Endothelial cell of umbilical vein (primary cell): ENCODE measurements at regions not wholly inside any gene's neighbourhood (a gene's known extent, or its start where the extent isn't known, plus 50 kb on each side); places are given as distances from the start of the nearest gene placed in this dataset.

Experiments used
- BruUV-seq: library from RNA; stranded (reverse); fragments of 400-500 nt; replicated peaks from 2 replicates; lab custom pipeline; 2021; lab: Mats Ljungman, UMichigan
- CTCF ChIA-PET: fragments of 300-600, 350-600 bp; sonication (Branson Sonifier 250); formaldehyde crosslinking; loops from one replicate; lab custom pipeline; 2021; ENCODE audit warnings: antibody characterized with exemption, inconsistent platforms; lab: Charles Lee
- POLR2A ChIA-PET: fragments of 300-600, 350-600 bp; sonication (Branson Sonifier 250); formaldehyde crosslinking; loops from one replicate; lab custom pipeline; 2021; ENCODE audit warnings: antibody characterized with exemption, inconsistent platforms; lab: Charles Lee
- DNase-seq: peaks from one replicate; pipeline ENCODE4 v3.0.0-alpha.2; 2011; ENCODE audit warnings: low read depth, low spot score
- FAIRE-seq: peaks from 2 replicates; lab custom pipeline; 2011; peaks lifted over from hg19 to GRCh38; lab: Jason Lieb, UNC
- H2AFZ ChIP-seq: 2 replicates; pipeline ENCODE4 v1.6.0; 2012; ENCODE audit warnings: low read depth, low read length, control low read depth, inconsistent platforms
- H3K27ac ChIP-seq: 2 replicates; pipeline ENCODE4 v1.5.1; 2011; ENCODE audit warnings: low read depth, mild to moderate bottlenecking, control low read depth, low read length, moderate library complexity; ENCODE audit not compliant: insufficient read depth
- H3K27me3 ChIP-seq, 2 experiments: 2 replicates each; pipeline versions ENCODE4 v1.6.0 to v1.6.1; 2011; ENCODE audit warnings: low read length in 2 of 2, mixed read lengths in 1 of 2; ENCODE audit not compliant: control insufficient read depth in 2 of 2, insufficient read depth in 2 of 2
- H3K36me3 ChIP-seq, 2 experiments: 2 replicates in 1 of 2; 3 replicates in 1 of 2; pipeline ENCODE4 v1.5.1; 2011; ENCODE audit warnings: low read length in 2 of 2, mild to moderate bottlenecking in 1 of 2, moderate library complexity in 1 of 2; ENCODE audit not compliant: control insufficient read depth in 2 of 2, insufficient read depth in 2 of 2; ENCODE audit errors: extremely low read depth in 1 of 2
- H3K4me1 ChIP-seq: 3 replicates; pipeline ENCODE4 v1.5.1; 2011; ENCODE audit warnings: mild to moderate bottlenecking, low read length; ENCODE audit not compliant: control insufficient read depth, insufficient read depth; ENCODE audit errors: extremely low read depth
- H3K4me2 ChIP-seq: 2 replicates; pipeline ENCODE4 v1.6.1; 2011; ENCODE audit warnings: low read length, control low read depth, mixed read lengths; ENCODE audit not compliant: insufficient read depth
- H3K4me3 ChIP-seq, 3 experiments: fragments of 200-600 bp in 1 of 3; sonication (generic), shearing (Covaris generic) in 1 of 3; replicated peaks in 1 of 3; 2 replicates each; pipeline ENCODE4 v1.5.1; 2011 to 2016; ENCODE audit warnings: control low read depth in 3 of 3, low read length in 3 of 3, mild to moderate bottlenecking in 2 of 3, inconsistent platforms in 1 of 3, low read depth in 1 of 3, moderate library complexity in 1 of 3; ENCODE audit not compliant: insufficient read depth in 1 of 3
- H3K79me2 ChIP-seq: 2 replicates; pipeline ENCODE4 v1.6.0; 2012; ENCODE audit warnings: low read length, inconsistent platforms; ENCODE audit not compliant: control insufficient read depth, insufficient read depth
- H3K9ac ChIP-seq: replicated peaks from 2 replicates; pipeline ENCODE3; 2011; ENCODE audit warnings: low read length, control low read depth; ENCODE audit not compliant: insufficient read depth; ENCODE audit errors: extremely low read depth
- H3K9me1 ChIP-seq: replicated peaks from 3 replicates; pipeline ENCODE4 v1.6.0; 2011; ENCODE audit warnings: mild to moderate bottlenecking, low read length; ENCODE audit not compliant: control insufficient read depth, insufficient read depth; ENCODE audit errors: extremely low read depth
- H3K9me3 ChIP-seq: replicated peaks from 2 replicates; pipeline ENCODE4 v1.5.1; 2012; ENCODE audit warnings: low read length, inconsistent platforms; ENCODE audit not compliant: control insufficient read depth, insufficient read depth
- H4K20me1 ChIP-seq: replicated peaks from 2 replicates; pipeline ENCODE3; 2011; ENCODE audit warnings: mild to moderate bottlenecking, low read length; ENCODE audit not compliant: control insufficient read depth, insufficient read depth; ENCODE audit errors: extremely low read depth
- EZH2 ChIP-seq: IDR thresholded peaks from 2 replicates; pipeline ENCODE4 v1.6.1; 2012; ENCODE audit warnings: borderline replicate concordance, low read depth, mild to moderate bottlenecking, moderate library complexity, low read length, inconsistent platforms; ENCODE audit not compliant: severe bottlenecking
- FOS ChIP-seq: IDR thresholded peaks from 2 replicates; pipeline ENCODE4 v1.6.1; 2011; ENCODE audit warnings: mild to moderate bottlenecking, low read length, moderate library complexity, borderline replicate concordance; ENCODE audit not compliant: insufficient read depth
- JUN ChIP-seq: IDR thresholded peaks from 2 replicates; pipeline ENCODE4 v1.6.1; 2011; ENCODE audit warnings: borderline replicate concordance, low read depth; ENCODE audit not compliant: insufficient read length, insufficient read depth
- MYC ChIP-seq: IDR thresholded peaks from one replicate; pipeline ENCODE4 v1.6.1; 2011; ENCODE audit warnings: mild to moderate bottlenecking, low read depth, low read length
- POLR2A ChIP-seq: IDR thresholded peaks from 2 replicates; pipeline ENCODE4 v1.6.1; 2012; ENCODE audit warnings: low read depth, mild to moderate bottlenecking, control low read depth, low read length
- POLR2AphosphoS5 ChIP-seq: IDR thresholded peaks from 2 replicates; pipeline ENCODE4 v1.6.1; 2012; ENCODE audit warnings: low read depth, mild to moderate bottlenecking, control low read depth, low read length, moderate library complexity; ENCODE audit not compliant: insufficient read depth
- dilution Hi-C: fragments of 300-500 bp; cut with MboI; formaldehyde crosslinking; loops from one replicate; pipeline ENCODE4 v1.15.0; 2019; ENCODE audit warnings: low sequenced_read_pairs; ENCODE audit not compliant: extremely low pct_ligation_motif_present
- intact Hi-C: fragments of 100-400 bp; cut with micrococcal nuclease; formaldehyde crosslinking; loops from one replicate; pipeline ENCODE4 v1.10.0; 2022
- TF ChIP-seq, protein P1 (sequence below): IDR thresholded peaks from 2 replicates; pipeline ENCODE4 v1.6.1; 2011; ENCODE audit not compliant: insufficient read depth, insufficient read length
- TF ChIP-seq, protein P2 (sequence below), 2 donors: IDR thresholded peaks; 1 replicate in 1 of 2; 2 replicates in 1 of 2; pipeline ENCODE4 v1.5.1; 2011; ENCODE audit warnings: low read length in 2 of 2, mild to moderate bottlenecking in 2 of 2, moderate library complexity in 2 of 2, control low read depth in 1 of 2, inconsistent platforms in 1 of 2, low read depth in 1 of 2; ENCODE audit not compliant: insufficient read depth in 1 of 2; ENCODE audit errors: extremely low read depth in 1 of 2

DNA sequence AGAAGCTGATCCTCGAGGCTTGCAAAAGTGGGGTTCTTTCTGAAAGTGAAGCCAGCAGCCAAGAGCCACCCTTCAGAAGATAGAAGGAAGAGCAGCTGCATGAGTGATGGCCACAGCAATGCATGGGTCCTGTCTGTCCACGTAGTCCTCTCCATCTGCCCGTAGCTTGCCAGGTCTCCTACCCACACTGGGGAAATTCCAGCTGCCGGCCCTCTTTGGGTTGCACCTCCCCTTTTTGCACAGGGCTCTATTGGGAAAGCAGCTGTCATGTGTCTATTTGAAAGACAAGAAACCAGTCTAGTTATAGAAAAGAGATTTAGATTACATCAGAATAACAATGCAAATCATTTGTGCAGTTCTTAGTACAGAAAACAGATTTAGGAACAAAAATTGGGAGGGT lies 204.4 kb downstream of the GIPC2 start:
- Histone ChIP-seq H4K20me1 (no peaks in the 10 kb centered on the region), H3K9ac (no peak overlapping the region), H3K27ac (no peak overlapping the region), H3K4me3 (no peak overlapping the region), H2AFZ (no peak overlapping the region), H3K79me2 (no peaks in the 10 kb centered on the region), H3K9me3 (no peaks in the 10 kb centered on the region), H3K27me3 (peaks cover 0 to 1% of the 10 kb centered on the region in 2 experiments), H3K4me1 (no peaks in the 10 kb centered on the region), H3K4me2 (no peak overlapping the region), H3K9me1 (no peaks in the 10 kb centered on the region), H3K36me3 (no peaks in the 10 kb centered on the region)
- FAIRE-seq (no peak), DNase-seq (no peak)
- dilution Hi-C loops (no loop called here), intact Hi-C loops (no loop called here)
- ChIA-PET POLR2A (no interaction called here), CTCF (interaction anchor here (0.7 to 1.0 kb wide), 3 partner anchors 17 to 83 kb away, joined by 3 read pairs; no protein-coding TSS in a partner anchor)
- TF ChIP-seq EZH2 (no peak), FOS (no peak)
- TF ChIP-seq, protein P1, sequence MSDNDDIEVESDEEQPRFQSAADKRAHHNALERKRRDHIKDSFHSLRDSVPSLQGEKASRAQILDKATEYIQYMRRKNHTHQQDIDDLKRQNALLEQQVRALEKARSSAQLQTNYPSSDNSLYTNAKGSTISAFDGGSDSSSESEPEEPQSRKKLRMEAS = no peak
- no TSS peak for BruUV-seq

DNA sequence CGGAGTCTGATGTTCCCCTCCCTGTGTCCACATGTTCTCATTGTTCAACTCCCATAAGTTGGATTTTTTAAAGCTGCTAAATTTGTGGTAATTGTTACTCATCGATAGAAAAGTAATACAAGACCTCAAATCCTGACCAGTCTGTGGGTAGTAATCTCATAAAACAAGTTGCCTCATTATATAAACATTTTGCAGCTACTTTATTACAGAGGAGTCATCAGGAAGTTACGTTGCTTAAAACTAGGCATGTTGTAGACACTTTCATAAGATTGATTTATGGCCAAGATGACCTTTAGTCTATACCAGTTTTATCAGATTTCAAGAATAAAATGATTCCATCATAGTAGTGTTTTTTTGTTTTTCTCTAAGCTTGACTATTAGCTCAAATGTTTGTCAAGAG lies 208.8 kb downstream of the GIPC2 start:
- no TSS peak for BruUV-seq
- Histone ChIP-seq H3K9me1 (no peaks in the 10 kb centered on the region), H3K9ac (no peak overlapping the region), H3K79me2 (no peaks in the 10 kb centered on the region), H2AFZ (no peak overlapping the region), H4K20me1 (no peaks in the 10 kb centered on the region), H3K27ac (no peak overlapping the region), H3K9me3 (no peaks in the 10 kb centered on the region), H3K4me3 (no peak overlapping the region), H3K36me3 (no peaks in the 10 kb centered on the region), H3K27me3 (peaks cover 2 to 6% of the 10 kb centered on the region in 2 experiments), H3K4me2 (no peak overlapping the region), H3K4me1 (no peaks in the 10 kb centered on the region)
- ChIA-PET CTCF (interaction anchor here (0.8 kb wide), 1 partner anchor 80 kb away, joined by 3 read pairs; no protein-coding TSS in a partner anchor), POLR2A (no interaction called here)
- intact Hi-C loops (no loop called here), dilution Hi-C loops (no loop called here)
- DNase-seq (no peak), FAIRE-seq (no peak)
- no peak for TF ChIP-seq FOS
- TF ChIP-seq, protein P2, sequence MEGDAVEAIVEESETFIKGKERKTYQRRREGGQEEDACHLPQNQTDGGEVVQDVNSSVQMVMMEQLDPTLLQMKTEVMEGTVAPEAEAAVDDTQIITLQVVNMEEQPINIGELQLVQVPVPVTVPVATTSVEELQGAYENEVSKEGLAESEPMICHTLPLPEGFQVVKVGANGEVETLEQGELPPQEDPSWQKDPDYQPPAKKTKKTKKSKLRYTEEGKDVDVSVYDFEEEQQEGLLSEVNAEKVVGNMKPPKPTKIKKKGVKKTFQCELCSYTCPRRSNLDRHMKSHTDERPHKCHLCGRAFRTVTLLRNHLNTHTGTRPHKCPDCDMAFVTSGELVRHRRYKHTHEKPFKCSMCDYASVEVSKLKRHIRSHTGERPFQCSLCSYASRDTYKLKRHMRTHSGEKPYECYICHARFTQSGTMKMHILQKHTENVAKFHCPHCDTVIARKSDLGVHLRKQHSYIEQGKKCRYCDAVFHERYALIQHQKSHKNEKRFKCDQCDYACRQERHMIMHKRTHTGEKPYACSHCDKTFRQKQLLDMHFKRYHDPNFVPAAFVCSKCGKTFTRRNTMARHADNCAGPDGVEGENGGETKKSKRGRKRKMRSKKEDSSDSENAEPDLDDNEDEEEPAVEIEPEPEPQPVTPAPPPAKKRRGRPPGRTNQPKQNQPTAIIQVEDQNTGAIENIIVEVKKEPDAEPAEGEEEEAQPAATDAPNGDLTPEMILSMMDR (IDR thresholded peaks at IDR 0.05; ENCODE audit: extremely low read depth in 1 of 2, insufficient read depth in 1 of 2, low read depth in 1 of 2, low read length in 2 of 2) = no peak
- TF ChIP-seq, protein P1 = no peak
- no peak for TF ChIP-seq JUN
- no peak for TF ChIP-seq POLR2A
- TF ChIP-seq POLR2AphosphoS5 = no peak
- no peak for TF ChIP-seq MYC
